OCI-LY7 (cell line): ENCODE measurements at regions not wholly inside any gene's neighbourhood (a gene's known extent, or its start where the extent isn't known, plus 50 kb on each side); places are given as distances from the start of the nearest gene placed in this dataset.

ENCODE experiments used
- BruUV-seq: library from RNA; stranded (reverse); fragments of 400-500 nt; replicated peaks from 2 replicates; lab custom pipeline; 2021; lab: Mats Ljungman, UMichigan
- CTCF ChIA-PET: fragments of 300-600 bp; sonication (Branson Sonifier 250); formaldehyde crosslinking; loops from one replicate; lab custom pipeline; 2022; ENCODE audit warnings: antibody characterized with exemption; ENCODE audit not compliant: unreplicated experiment; lab: Charles Lee
- POLR2A ChIA-PET: fragments of 300-600 bp; sonication (Branson Sonifier 250); formaldehyde crosslinking; loops from one replicate; lab custom pipeline; 2022; ENCODE audit warnings: antibody characterized with exemption; lab: Charles Lee
- DNase-seq: peaks from one replicate; pipeline ENCODE4 v3.0.0-alpha.2; 2015; ENCODE audit warnings: low spot score
- H2AFZ ChIP-seq: fragments of 200-600 bp; sonication (generic), shearing (Covaris generic); 2 replicates; pipeline ENCODE4 v1.6.1; 2014; ENCODE audit warnings: mild to moderate bottlenecking, antibody characterized with exemption, low read length, moderate library complexity
- H3K27ac ChIP-seq: fragments of 200-600 bp; sonication (generic); 2 replicates; pipeline ENCODE4 v1.5.1; 2014; ENCODE audit warnings: mixed run types, low read depth, mild to moderate bottlenecking, moderate library complexity, low read length, inconsistent platforms; ENCODE audit not compliant: poor library complexity, severe bottlenecking
- H3K36me3 ChIP-seq: fragments of 200-600 bp; sonication (generic); 2 replicates; pipeline ENCODE4 v1.6.1; 2014; ENCODE audit warnings: mild to moderate bottlenecking, antibody characterized with exemption, low read length, moderate library complexity, mixed read lengths; ENCODE audit not compliant: insufficient read depth
- H3K4me1 ChIP-seq: fragments of 200-600 bp; sonication (generic); 2 replicates; pipeline ENCODE4 v1.5.1; 2014; ENCODE audit warnings: mild to moderate bottlenecking, low read length; ENCODE audit not compliant: insufficient read depth, poor library complexity, severe bottlenecking
- H3K4me2 ChIP-seq: fragments of 200-600 bp; sonication (generic); 2 replicates; pipeline ENCODE4 v1.6.1; 2014; ENCODE audit warnings: mild to moderate bottlenecking, low read length
- H3K4me3 ChIP-seq: fragments of 200-600 bp; sonication (generic); 2 replicates; pipeline ENCODE4 v1.5.1; 2014; ENCODE audit warnings: mild to moderate bottlenecking, low read depth, low read length; ENCODE audit not compliant: poor library complexity, severe bottlenecking
- H3K79me2 ChIP-seq: fragments of 200-600 bp; sonication (generic); 2 replicates; pipeline ENCODE4 v1.6.1; 2016; ENCODE audit warnings: low read depth, mild to moderate bottlenecking, low read length, moderate library complexity, mixed read lengths; ENCODE audit not compliant: insufficient read depth
- H3K9me2 ChIP-seq: fragments of 200-600 bp; sonication (generic); 2 replicates; pipeline ENCODE4 v1.6.1; 2016; ENCODE audit warnings: mild to moderate bottlenecking, low read length, mixed read lengths; ENCODE audit not compliant: insufficient read depth
- H3K9me3 ChIP-seq: fragments of 200-600 bp; sonication (generic); 2 replicates; pipeline ENCODE4 v1.6.1; 2014; ENCODE audit warnings: mild to moderate bottlenecking, mixed run types, low read length, mixed read lengths
- H4K20me1 ChIP-seq: fragments of 200-600 bp; sonication (generic); 2 replicates; pipeline ENCODE4 v1.6.1; 2014; ENCODE audit warnings: mild to moderate bottlenecking, antibody characterized with exemption, low read length, moderate library complexity, mixed read lengths; ENCODE audit not compliant: insufficient read depth
- EZH2phosphoT487 ChIP-seq: fragments of 200-600 bp; sonication (generic); IDR thresholded peaks from 2 replicates; pipeline ENCODE4 v1.6.1; 2018; ENCODE audit warnings: low read depth, borderline replicate concordance, mild to moderate bottlenecking, mixed run types, antibody characterized with exemption, low read length, moderate library complexity, mixed read lengths
- intact Hi-C: fragments of 100-400 bp; cut with micrococcal nuclease; formaldehyde crosslinking; loops from one replicate; pipeline ENCODE4 v1.10.0; 2022; ENCODE audit not compliant: unreplicated experiment
- TF ChIP-seq, protein P1 (sequence below): fragments of 200-600 bp; sonication (generic); conservative IDR thresholded peaks from 2 replicates; pipeline ENCODE4 v1.5.1; 2014; ENCODE audit warnings: mild to moderate bottlenecking, antibody characterized with exemption, low read length, moderate library complexity, mixed read lengths

DNA sequence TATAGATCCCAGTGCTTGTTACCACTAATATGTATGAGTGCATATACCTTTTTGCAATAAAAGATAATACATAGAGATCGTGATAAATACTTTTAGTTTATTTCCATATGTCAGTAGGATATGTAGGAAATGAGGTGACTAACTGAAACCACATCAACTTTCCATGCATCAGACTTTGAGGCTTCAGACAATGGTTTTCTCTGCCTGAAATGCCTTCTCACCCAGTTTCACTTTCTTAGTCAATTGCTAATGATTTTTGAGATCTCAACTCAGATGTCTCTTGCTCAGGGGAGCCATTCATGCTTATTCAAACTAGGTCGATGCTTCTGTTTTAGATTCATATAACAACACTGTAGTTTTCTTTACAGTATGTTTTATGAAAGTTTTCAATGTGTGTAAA, 626.6 kb upstream of the ADGRB3 start:
- no peak overlapping the region for H3K4me3 ChIP-seq
- TF ChIP-seq, protein P1, sequence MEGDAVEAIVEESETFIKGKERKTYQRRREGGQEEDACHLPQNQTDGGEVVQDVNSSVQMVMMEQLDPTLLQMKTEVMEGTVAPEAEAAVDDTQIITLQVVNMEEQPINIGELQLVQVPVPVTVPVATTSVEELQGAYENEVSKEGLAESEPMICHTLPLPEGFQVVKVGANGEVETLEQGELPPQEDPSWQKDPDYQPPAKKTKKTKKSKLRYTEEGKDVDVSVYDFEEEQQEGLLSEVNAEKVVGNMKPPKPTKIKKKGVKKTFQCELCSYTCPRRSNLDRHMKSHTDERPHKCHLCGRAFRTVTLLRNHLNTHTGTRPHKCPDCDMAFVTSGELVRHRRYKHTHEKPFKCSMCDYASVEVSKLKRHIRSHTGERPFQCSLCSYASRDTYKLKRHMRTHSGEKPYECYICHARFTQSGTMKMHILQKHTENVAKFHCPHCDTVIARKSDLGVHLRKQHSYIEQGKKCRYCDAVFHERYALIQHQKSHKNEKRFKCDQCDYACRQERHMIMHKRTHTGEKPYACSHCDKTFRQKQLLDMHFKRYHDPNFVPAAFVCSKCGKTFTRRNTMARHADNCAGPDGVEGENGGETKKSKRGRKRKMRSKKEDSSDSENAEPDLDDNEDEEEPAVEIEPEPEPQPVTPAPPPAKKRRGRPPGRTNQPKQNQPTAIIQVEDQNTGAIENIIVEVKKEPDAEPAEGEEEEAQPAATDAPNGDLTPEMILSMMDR: no peak
- TF ChIP-seq EZH2phosphoT487: no peak
- no peaks in the 10 kb centered on the region for H3K9me3 ChIP-seq
- DNase-seq: no peak
- no peaks in the 10 kb centered on the region for H3K36me3 ChIP-seq
- no peaks in the 10 kb centered on the region for H4K20me1 ChIP-seq
- no TSS peak for BruUV-seq
- H3K79me2 ChIP-seq: no peaks in the 10 kb centered on the region
- H3K4me2 ChIP-seq: no peak overlapping the region
- intact Hi-C loops: no loop called here
- H3K4me1 ChIP-seq: no peaks in the 10 kb centered on the region
- no peak overlapping the region for H2AFZ ChIP-seq
- CTCF ChIA-PET: no interaction called here
- POLR2A ChIA-PET: interaction anchor here (0.6 kb wide), 1 partner anchor 1410 kb away, joined by 3 read pairs; no protein-coding TSS in a partner anchor
- no peak overlapping the region for H3K27ac ChIP-seq
- no peaks in the 10 kb centered on the region for H3K9me2 ChIP-seq

DNA sequence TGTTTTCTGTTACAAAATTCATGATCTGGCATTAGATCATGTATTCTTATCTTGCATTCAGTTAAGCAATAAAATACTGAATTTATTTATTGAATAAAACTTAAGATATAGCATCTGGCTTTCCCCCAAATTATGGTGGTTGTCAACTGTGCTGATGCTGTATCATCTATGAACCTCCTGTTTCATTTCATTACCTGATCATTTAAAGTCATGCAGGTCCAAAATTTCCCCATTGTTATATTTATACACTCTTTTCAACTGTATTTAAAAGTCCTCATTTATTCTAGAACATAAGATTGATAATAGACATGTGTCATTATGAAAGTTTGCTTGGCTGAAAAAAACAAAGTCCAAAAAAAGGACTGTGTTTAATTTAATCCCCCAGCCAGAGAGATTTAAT, 627.4 kb upstream of the ADGRB3 start:
- Histone ChIP-seq H2AFZ (no peak overlapping the region), H3K9me2 (no peaks in the 10 kb centered on the region), H3K4me2 (no peak overlapping the region), H3K79me2 (no peaks in the 10 kb centered on the region), H3K36me3 (no peaks in the 10 kb centered on the region), H3K27ac (no peak overlapping the region), H4K20me1 (no peaks in the 10 kb centered on the region), H3K4me3 (no peak overlapping the region), H3K4me1 (no peaks in the 10 kb centered on the region), H3K9me3 (no peaks in the 10 kb centered on the region)
- intact Hi-C loops: no loop called here
- CTCF ChIA-PET: no interaction called here
- BruUV-seq: no TSS peak
- DNase-seq: no peak
- TF ChIP-seq EZH2phosphoT487: no peak
- TF ChIP-seq, protein P1: no peak
- POLR2A ChIA-PET: no interaction called here

- ChIA-PET CTCF (no interaction called here), POLR2A (no interaction called here)
- Histone ChIP-seq H2AFZ (no peak overlapping the region), H3K9me3 (no peaks in the 10 kb centered on the region), H3K4me2 (no peak overlapping the region), H3K27ac (no peak overlapping the region), H3K4me3 (no peak overlapping the region), H3K79me2 (no peaks in the 10 kb centered on the region), H4K20me1 (no peaks in the 10 kb centered on the region), H3K36me3 (no peaks in the 10 kb centered on the region), H3K9me2 (no peaks in the 10 kb centered on the region), H3K4me1 (no peaks in the 10 kb centered on the region)
- no TSS peak for BruUV-seq
- intact Hi-C loops: no loop called here
- TF ChIP-seq, protein P1: no peak
- TF ChIP-seq EZH2phosphoT487: no peak
- DNase-seq: no peak
Measured at GRCh38 chr6:67986694-67987232, 648.3 kb upstream of the ADGRB3 start.
